WI38 (cell line): ENCODE measurements at regions not wholly inside any gene's neighbourhood (a gene's known extent, or its start where the extent isn't known, plus 50 kb on each side); places are given as distances from the start of the nearest gene placed in this dataset.

Source experiments
- H3K4me3 ChIP-seq: 2 replicates; pipeline ENCODE4 v1.5.1; 2011; ENCODE audit warnings: low read depth, mild to moderate bottlenecking, control low read depth, low read length
- CTCF ChIP-seq: IDR thresholded peaks from 2 replicates; pipeline ENCODE4 v1.5.1; 2012; ENCODE audit warnings: low read depth, mild to moderate bottlenecking, control low read depth, low read length

GRCh38 chr2:195199864-195200263 lies 457.2 kb upstream of the SLC39A10 start:
- no peak for TF ChIP-seq CTCF
- no peak overlapping the region for H3K4me3 ChIP-seq

- H3K4me3 ChIP-seq: no peak overlapping the region
- no peak for TF ChIP-seq CTCF
Measured at GRCh38 chr2:195181059-195181705, 475.8 kb upstream of the SLC39A10 start.

- no peak overlapping the region for H3K4me3 ChIP-seq
- no peak for TF ChIP-seq CTCF
Measured at GRCh38 chr2:195168369-195168768, 488.7 kb upstream of the SLC39A10 start.

GRCh38 chr2:195164930-195165329 lies 492.1 kb upstream of the SLC39A10 start:
- no peak for TF ChIP-seq CTCF
- H3K4me3 ChIP-seq: no peak overlapping the region

- H3K4me3 ChIP-seq: no peak overlapping the region
- TF ChIP-seq CTCF: no peak
Measured at GRCh38 chr2:195162918-195163317, 494.1 kb upstream of the SLC39A10 start.

GRCh38 chr2:195162194-195162593 lies 494.8 kb upstream of the SLC39A10 start:
- no peak for TF ChIP-seq CTCF
- no peak overlapping the region for H3K4me3 ChIP-seq

- TF ChIP-seq CTCF: no peak
Measured at GRCh38 chr2:195160963-195161362, 496.1 kb upstream of the SLC39A10 start.

More at GRCh38 chr2:195160963-195161362, 496.1 kb upstream of the SLC39A10 start:
- H3K4me3 ChIP-seq: no peak overlapping the region
